ENCODE measurements at regions not wholly inside any gene's neighbourhood (a gene's known extent, or its start where the extent isn't known, plus 50 kb on each side); places are given as distances from the start of the nearest gene placed in this dataset.

GRCh38 chr10:4754143-4754542 is 71.9 kb upstream of the AKR1E2 start:
- TF ChIP-seq EZH2 (IDR thresholded peaks at IDR 0.05; ENCODE audit: insufficient read depth, poor library complexity, severe bottlenecking) (no peak), EZH2phosphoT487 (IDR thresholded peaks at IDR 0.05; ENCODE audit: insufficient read depth, low read depth) (no peak)
